B cell (primary cell): ENCODE measurements at regions not wholly inside any gene's neighbourhood (a gene's known extent, or its start where the extent isn't known, plus 50 kb on each side); places are given as distances from the start of the nearest gene placed in this dataset.

Source experiments
- ATAC-seq: fragments of 200-7000 bp; cut with Tn5 transposase; one replicate; pipeline ENCODE4 v1.10.0; 2021; ENCODE audit warnings: low read depth, mild to moderate bottlenecking, moderate number of reproducible peaks, moderate library complexity
- CTCF ChIA-PET: fragments of 350-600 bp; sonication (Branson Sonifier 250); formaldehyde crosslinking; loops from one replicate; lab custom pipeline; 2021; ENCODE audit warnings: antibody characterized with exemption, inconsistent platforms; lab: Charles Lee
- POLR2A ChIA-PET: fragments of 350-600 bp; sonication (Branson Sonifier 250); formaldehyde crosslinking; loops from one replicate; lab custom pipeline; 2021; ENCODE audit warnings: antibody characterized with exemption; lab: Charles Lee
- DNase-seq: peaks from one replicate; pipeline ENCODE4 v3.0.0; 2013
- H2AFZ ChIP-seq: 2 replicates; pipeline ENCODE4 v1.6.1; 2012; ENCODE audit warnings: mild to moderate bottlenecking, low read depth, low read length; ENCODE audit not compliant: insufficient read depth, poor library complexity, severe bottlenecking
- H3K27ac ChIP-seq, 2 donors: 1 replicate in 1 of 2; 2 replicates in 1 of 2; pipeline ENCODE4 v1.5.1; 2012 to 2013; ENCODE audit warnings: low read length in 2 of 2, mild to moderate bottlenecking in 2 of 2, moderate library complexity in 1 of 2
- H3K27me3 ChIP-seq, 4 experiments: fragments of 200-600 bp in 1 of 4; sonication (generic) in 1 of 4; replicated peaks in 1 of 4; 1 replicate in 2 of 4; 2 replicates in 2 of 4; pipeline versions ENCODE4 v1.6.1 to v1.7.0; 2013 to 2016; ENCODE audit warnings: low read length in 3 of 4, mild to moderate bottlenecking in 2 of 4, mixed read lengths in 1 of 4, moderate library complexity in 1 of 4; ENCODE audit not compliant: insufficient read depth in 4 of 4, control insufficient read depth in 3 of 4; ENCODE audit errors: control extremely low read depth in 1 of 4
- H3K36me3 ChIP-seq, 2 experiments: replicated peaks in 1 of 2; 1 replicate in 1 of 2; 2 replicates in 1 of 2; pipeline versions ENCODE4 v1.6.1 to v1.7.1; 2013; ENCODE audit warnings: low read length in 1 of 2; ENCODE audit not compliant: insufficient read depth in 2 of 2, control insufficient read depth in 1 of 2; ENCODE audit errors: control extremely low read depth in 1 of 2, extremely low read depth in 1 of 2
- H3K4me1 ChIP-seq, 2 donors: fragments of 200-600 bp in 1 of 2; sonication (generic) in 1 of 2; 1 replicate in 1 of 2; 2 replicates in 1 of 2; pipeline versions ENCODE4 v1.5.1 to v1.6.1; 2013 to 2017; ENCODE audit warnings: low read length in 2 of 2; ENCODE audit not compliant: control insufficient read depth in 2 of 2, insufficient read depth in 2 of 2
- H3K4me2 ChIP-seq: replicated peaks from 2 replicates; pipeline ENCODE3; 2012; ENCODE audit warnings: mild to moderate bottlenecking, low read depth, low read length; ENCODE audit not compliant: poor library complexity, severe bottlenecking
- H3K4me3 ChIP-seq, 5 experiments: fragments of 200-600 bp in 1 of 5; sonication (generic) in 1 of 5; 1 replicate in 3 of 5; 2 replicates in 2 of 5; pipeline versions ENCODE4 v1.5.1 to v1.7.0; 2011 to 2016; ENCODE audit warnings: low read length in 4 of 5, mild to moderate bottlenecking in 4 of 5, low read depth in 2 of 5, control low read depth in 1 of 5, moderate library complexity in 1 of 5; ENCODE audit not compliant: insufficient read depth in 1 of 5; ENCODE audit errors: control extremely low read depth in 1 of 5, extremely low read depth in 1 of 5
- H3K79me2 ChIP-seq: fragments of 200-600 bp; sonication (generic); one replicate; pipeline ENCODE4 v1.6.0; 2016; ENCODE audit warnings: low read length; ENCODE audit not compliant: control insufficient read depth, insufficient read depth
- H3K9ac ChIP-seq: fragments of 200-600 bp; sonication (generic); 2 replicates; pipeline ENCODE4 v1.6.1; 2017; ENCODE audit warnings: mild to moderate bottlenecking, low read length, moderate library complexity
- H3K9me3 ChIP-seq, 3 donors: one replicate each; pipeline versions ENCODE4 v1.6.1 to v1.7.1; 2013; ENCODE audit warnings: low read length in 2 of 3; ENCODE audit not compliant: control insufficient read depth in 2 of 3, insufficient read depth in 1 of 3; ENCODE audit errors: control extremely low read depth in 1 of 3
- H4K20me1 ChIP-seq: 2 replicates; pipeline ENCODE4 v1.6.0; 2012; ENCODE audit warnings: mild to moderate bottlenecking, low read length; ENCODE audit not compliant: insufficient read depth, control insufficient read depth, poor library complexity, severe bottlenecking
- H3K27ac Mint-ChIP-seq: one replicate; pipeline ENCODE4 v1.8.0; 2021; ENCODE audit warnings: mixed read lengths
- H3K27me3 Mint-ChIP-seq: one replicate; pipeline ENCODE4 v1.8.0; 2021; ENCODE audit warnings: mixed read lengths
- H3K4me1 Mint-ChIP-seq: one replicate; pipeline ENCODE4 v1.8.0; 2021; ENCODE audit warnings: mixed read lengths
- H3K4me3 Mint-ChIP-seq: one replicate; pipeline ENCODE4 v1.8.0; 2021; ENCODE audit warnings: mixed read lengths
- H3K9me3 Mint-ChIP-seq: one replicate; pipeline ENCODE4 v1.8.0; 2022; ENCODE audit warnings: mixed read lengths; ENCODE audit not compliant: insufficient read depth
- CTCF ChIP-seq: fragments of 200-600 bp; IDR thresholded peaks from one replicate; pipeline ENCODE4 v1.8.0; 2022; ENCODE audit warnings: antibody characterized with exemption, mild to moderate bottlenecking
- EZH2 ChIP-seq: IDR thresholded peaks from 2 replicates; pipeline ENCODE4 v1.6.1; 2012; ENCODE audit warnings: borderline replicate concordance, low read depth, mild to moderate bottlenecking, moderate library complexity, low read length; ENCODE audit not compliant: insufficient read depth, poor library complexity, severe bottlenecking
- WGBS: methylation state at CpG from one replicate; pipeline ENCODE4 v1.1.5; 2013; ENCODE audit warnings: missing lambda C conversion rate; ENCODE audit not compliant: insufficient coverage; 5-methylcytosine and 5-hydroxymethylcytosine counted together
- intact Hi-C: fragments of 100-400 bp; cut with micrococcal nuclease; formaldehyde crosslinking; loops from one replicate; pipeline ENCODE4 v1.10.0; 2022

- CTCF ChIA-PET = no interaction called here
- Histone ChIP-seq H2AFZ (no peak overlapping the region), H3K4me2 (no peak overlapping the region), H4K20me1 (no peaks in the 10 kb centered on the region), H3K27me3 (no peaks in the 10 kb centered on the region), H3K4me1 (no peaks in the 10 kb centered on the region), H3K36me3 (no peaks in the 10 kb centered on the region), H3K4me3 (no peak overlapping the region), H3K27ac (no peak overlapping the region), H3K79me2 (no peaks in the 10 kb centered on the region), H3K9ac (no peak overlapping the region), H3K9me3 (peaks cover 0 to 18% (median 6%) of the 10 kb centered on the region in 3 donors)
- POLR2A ChIA-PET = no interaction called here
- DNase-seq (no peak), ATAC-seq (no peak)
- no peaks in the 10 kb centered on the region for H3K4me1 Mint-ChIP-seq
- no peaks in the 10 kb centered on the region for H3K27me3 Mint-ChIP-seq
- peaks cover 13% of the 10 kb centered on the region for H3K9me3 Mint-ChIP-seq
- no peak overlapping the region for H3K27ac Mint-ChIP-seq
- 77% methylated on average over 7 of the region's 7 CpGs for WGBS
- no peak for TF ChIP-seq EZH2
- no peak for TF ChIP-seq CTCF
- intact Hi-C loops = no loop called here
- H3K4me3 Mint-ChIP-seq = no peak overlapping the region
Measured at GRCh38 chr19:27679905-27680304, 1533.0 kb downstream of the UQCRFS1 start.

GRCh38 chr19:27679399-27679798 is 1533.6 kb downstream of the UQCRFS1 start:
- H3K27ac ChIP-seq = no peak overlapping the region
- 87% methylated on average over 7 of the region's 8 CpGs for WGBS
- no peaks in the 10 kb centered on the region for H3K4me1 ChIP-seq
- ATAC-seq (no peak), DNase-seq (no peak)
- no peaks in the 10 kb centered on the region for H3K79me2 ChIP-seq
- H4K20me1 ChIP-seq = no peaks in the 10 kb centered on the region
- TF ChIP-seq CTCF = no peak
- TF ChIP-seq EZH2 = no peak
- H3K9me3 ChIP-seq = peaks cover 0 to 18% (median 4%) of the 10 kb centered on the region in 3 donors
- no peak overlapping the region for H3K4me2 ChIP-seq
- Mint-ChIP-seq H3K27me3 (no peaks in the 10 kb centered on the region), H3K4me3 (no peak overlapping the region), H3K9me3 (peaks cover 10% of the 10 kb centered on the region), H3K27ac (no peak overlapping the region), H3K4me1 (no peaks in the 10 kb centered on the region)
- CTCF ChIA-PET = no interaction called here
- H3K27me3 ChIP-seq = no peaks in the 10 kb centered on the region
- H3K4me3 ChIP-seq = no peak overlapping the region
- no peak overlapping the region for H2AFZ ChIP-seq
- intact Hi-C loops = no loop called here
- POLR2A ChIA-PET = no interaction called here
- no peak overlapping the region for H3K9ac ChIP-seq
- no peaks in the 10 kb centered on the region for H3K36me3 ChIP-seq
